ENCODE measurements at regions not wholly inside any gene's neighbourhood (a gene's known extent, or its start where the extent isn't known, plus 50 kb on each side); places are given as distances from the start of the nearest gene placed in this dataset.

DNA sequence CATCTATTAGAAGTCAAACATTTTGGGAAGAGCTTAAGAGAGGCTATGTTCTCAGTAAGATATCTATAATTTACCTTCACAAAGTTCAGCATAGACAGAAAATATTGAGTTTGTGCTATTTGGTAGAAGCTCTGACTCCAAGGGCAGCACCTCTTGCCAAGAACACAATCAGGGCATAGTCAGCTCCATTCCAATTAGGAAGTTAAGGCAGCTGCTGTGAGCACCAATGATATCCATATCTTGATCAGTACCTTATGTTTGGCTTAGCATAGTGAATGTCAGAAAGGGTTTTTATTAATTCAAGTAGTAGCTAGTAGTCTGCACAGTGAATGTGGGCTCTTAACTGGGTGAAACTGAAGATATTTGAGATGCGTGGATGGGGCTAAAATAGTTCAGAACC lies 86.4 kb upstream of the SPRED2 start:
- no peaks in the 10 kb centered on the region for H3K27me3 ChIP-seq (ENCODE audit: insufficient read depth, low read length, poor library complexity)
- no peaks in the 10 kb centered on the region for H4K20me1 ChIP-seq (ENCODE audit: insufficient read depth, low read length)
- TF ChIP-seq, protein P1, sequence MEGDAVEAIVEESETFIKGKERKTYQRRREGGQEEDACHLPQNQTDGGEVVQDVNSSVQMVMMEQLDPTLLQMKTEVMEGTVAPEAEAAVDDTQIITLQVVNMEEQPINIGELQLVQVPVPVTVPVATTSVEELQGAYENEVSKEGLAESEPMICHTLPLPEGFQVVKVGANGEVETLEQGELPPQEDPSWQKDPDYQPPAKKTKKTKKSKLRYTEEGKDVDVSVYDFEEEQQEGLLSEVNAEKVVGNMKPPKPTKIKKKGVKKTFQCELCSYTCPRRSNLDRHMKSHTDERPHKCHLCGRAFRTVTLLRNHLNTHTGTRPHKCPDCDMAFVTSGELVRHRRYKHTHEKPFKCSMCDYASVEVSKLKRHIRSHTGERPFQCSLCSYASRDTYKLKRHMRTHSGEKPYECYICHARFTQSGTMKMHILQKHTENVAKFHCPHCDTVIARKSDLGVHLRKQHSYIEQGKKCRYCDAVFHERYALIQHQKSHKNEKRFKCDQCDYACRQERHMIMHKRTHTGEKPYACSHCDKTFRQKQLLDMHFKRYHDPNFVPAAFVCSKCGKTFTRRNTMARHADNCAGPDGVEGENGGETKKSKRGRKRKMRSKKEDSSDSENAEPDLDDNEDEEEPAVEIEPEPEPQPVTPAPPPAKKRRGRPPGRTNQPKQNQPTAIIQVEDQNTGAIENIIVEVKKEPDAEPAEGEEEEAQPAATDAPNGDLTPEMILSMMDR (IDR thresholded peaks at IDR 0.05; ENCODE audit: borderline replicate concordance, extremely low read depth, low read length, poor library complexity, severe bottlenecking): no peak
- no peak overlapping the region for H3K4me2 ChIP-seq (ENCODE audit: insufficient read depth, low read length)
- no peak overlapping the region for H3K9ac ChIP-seq (ENCODE audit: low read depth, low read length)
- no peak for ATAC-seq (ENCODE audit: insufficient read depth, low read depth)
- H3K36me3 ChIP-seq (ENCODE audit: insufficient read depth, low read length): no peaks in the 10 kb centered on the region
- H3K27ac ChIP-seq (ENCODE audit: low read length): no peak overlapping the region
- H3K4me1 ChIP-seq (ENCODE audit: insufficient read depth, low read length): no peaks in the 10 kb centered on the region
- H3K4me3 ChIP-seq (ENCODE audit: low read depth in 1 of 2, low read length in 2 of 2): no peak overlapping the region
- no peaks in the 10 kb centered on the region for H3K79me2 ChIP-seq (ENCODE audit: insufficient read depth, low read length)
- H2AFZ ChIP-seq (ENCODE audit: low read depth, low read length): no peak overlapping the region
- H3K9me3 ChIP-seq (ENCODE audit: insufficient read depth, low read length, severe bottlenecking): no peaks in the 10 kb centered on the region
- no peak for DNase-seq

DNA sequence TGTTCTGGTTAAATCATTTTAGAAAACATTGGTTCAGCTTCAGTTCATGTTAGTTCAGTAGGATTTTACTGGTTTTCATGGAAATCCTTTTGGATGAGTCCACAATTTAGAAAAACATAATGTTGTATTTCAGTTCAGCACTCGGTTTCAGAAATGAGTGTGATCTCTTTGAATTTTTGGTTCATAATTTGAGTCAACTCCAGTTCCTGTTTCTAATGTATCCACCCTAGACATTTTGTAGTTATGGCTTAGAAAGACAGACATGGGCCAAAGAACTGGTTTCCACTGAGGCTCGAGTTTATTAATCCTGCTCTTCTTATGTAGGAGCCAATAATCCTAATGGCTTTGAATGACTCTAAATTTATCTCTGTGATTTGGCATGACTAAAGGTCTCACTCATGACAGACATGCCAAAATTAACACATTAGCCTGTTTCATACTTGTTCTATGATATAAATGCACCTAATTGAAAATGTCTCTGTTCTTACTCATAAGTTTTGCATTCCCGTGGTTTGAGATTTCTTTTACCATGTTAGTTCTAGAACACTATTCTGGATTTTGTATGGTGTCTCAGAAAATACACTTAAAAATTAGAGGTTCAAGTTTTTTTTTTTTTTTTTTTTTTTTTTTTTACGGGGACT lies 82.3 kb upstream of the SPRED2 start:
- Histone ChIP-seq H2AFZ (ENCODE audit: low read depth, low read length) (no peak overlapping the region), H3K27ac (ENCODE audit: low read length) (no peak overlapping the region), H3K4me3 (ENCODE audit: low read depth in 1 of 2, low read length in 2 of 2) (no peak overlapping the region), H3K4me2 (ENCODE audit: insufficient read depth, low read length) (no peak overlapping the region), H3K9me3 (ENCODE audit: insufficient read depth, low read length, severe bottlenecking) (no peaks in the 10 kb centered on the region), H3K27me3 (ENCODE audit: insufficient read depth, low read length, poor library complexity) (no peaks in the 10 kb centered on the region), H3K36me3 (ENCODE audit: insufficient read depth, low read length) (no peaks in the 10 kb centered on the region), H4K20me1 (ENCODE audit: insufficient read depth, low read length) (no peaks in the 10 kb centered on the region), H3K79me2 (ENCODE audit: insufficient read depth, low read length) (no peaks in the 10 kb centered on the region), H3K4me1 (ENCODE audit: insufficient read depth, low read length) (no peaks in the 10 kb centered on the region), H3K9ac (ENCODE audit: low read depth, low read length) (no peak overlapping the region)
- DNase-seq (no peak), ATAC-seq (ENCODE audit: insufficient read depth, low read depth) (no peak)
- TF ChIP-seq, protein P1 (IDR thresholded peaks at IDR 0.05; ENCODE audit: borderline replicate concordance, extremely low read depth, low read length, poor library complexity, severe bottlenecking): no peak
- no peak for TF ChIP-seq EZH2 (IDR thresholded peaks at IDR 0.05; ENCODE audit: borderline replicate concordance, low read depth, low read length, severe bottlenecking)

DNA sequence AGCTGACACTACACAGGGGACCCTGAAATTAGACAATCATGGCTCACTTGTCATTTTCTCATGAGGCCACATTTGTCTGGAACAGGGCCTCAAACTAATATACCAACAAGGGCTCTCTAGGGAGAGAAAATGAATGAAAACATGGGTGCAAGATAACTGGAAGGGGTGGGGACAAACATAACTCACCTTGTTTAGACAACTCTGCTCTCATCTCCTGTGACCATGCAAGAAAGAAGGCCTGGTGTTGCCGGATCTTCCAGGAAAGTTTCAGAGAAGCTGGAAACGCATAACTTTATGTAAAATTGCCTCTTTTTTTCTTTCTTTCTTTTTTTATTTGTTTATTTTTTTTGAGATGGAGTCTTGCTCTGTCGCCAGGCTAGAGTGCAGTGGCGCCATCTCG lies 80.4 kb upstream of the SPRED2 start:
- Histone ChIP-seq H3K4me2 (ENCODE audit: insufficient read depth, low read length) (no peak overlapping the region), H3K36me3 (ENCODE audit: insufficient read depth, low read length) (no peaks in the 10 kb centered on the region), H3K4me3 (ENCODE audit: low read depth in 1 of 2, low read length in 2 of 2) (no peak overlapping the region), H3K79me2 (ENCODE audit: insufficient read depth, low read length) (no peaks in the 10 kb centered on the region), H3K9me3 (ENCODE audit: insufficient read depth, low read length, severe bottlenecking) (no peaks in the 10 kb centered on the region), H3K9ac (ENCODE audit: low read depth, low read length) (no peak overlapping the region), H4K20me1 (ENCODE audit: insufficient read depth, low read length) (no peaks in the 10 kb centered on the region), H3K27ac (ENCODE audit: low read length) (no peak overlapping the region), H3K27me3 (ENCODE audit: insufficient read depth, low read length, poor library complexity) (no peaks in the 10 kb centered on the region), H2AFZ (ENCODE audit: low read depth, low read length) (no peak overlapping the region), H3K4me1 (ENCODE audit: insufficient read depth, low read length) (no peaks in the 10 kb centered on the region)
- TF ChIP-seq, protein P1 (IDR thresholded peaks at IDR 0.05; ENCODE audit: borderline replicate concordance, extremely low read depth, low read length, poor library complexity, severe bottlenecking): no peak
- no peak for TF ChIP-seq EZH2 (IDR thresholded peaks at IDR 0.05; ENCODE audit: borderline replicate concordance, low read depth, low read length, severe bottlenecking)
- ATAC-seq (ENCODE audit: insufficient read depth, low read depth): no peak
- DNase-seq: no peak

DNA sequence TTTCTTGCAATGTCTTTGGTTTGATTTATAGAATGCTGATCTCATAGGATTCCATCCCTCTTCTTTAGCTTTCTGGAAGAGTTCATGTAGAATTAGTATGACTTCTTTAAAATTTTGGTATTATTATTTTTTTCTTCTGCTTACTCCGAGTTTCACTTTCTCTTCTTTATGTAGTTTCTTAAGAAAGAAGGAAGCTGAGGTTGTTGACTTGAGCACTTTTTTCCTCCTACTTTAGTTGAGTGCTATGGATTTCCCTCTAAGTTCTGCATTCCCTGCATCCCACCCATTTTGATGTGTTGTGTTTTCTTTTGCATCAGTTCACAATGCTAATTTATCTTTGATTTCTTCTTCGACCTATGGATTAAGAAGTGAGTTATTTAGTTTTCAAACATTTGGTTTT lies 78.9 kb upstream of the SPRED2 start:
- Histone ChIP-seq H3K27me3 (ENCODE audit: insufficient read depth, low read length, poor library complexity) (no peaks in the 10 kb centered on the region), H3K9ac (ENCODE audit: low read depth, low read length) (no peak overlapping the region), H3K9me3 (ENCODE audit: insufficient read depth, low read length, severe bottlenecking) (no peaks in the 10 kb centered on the region), H4K20me1 (ENCODE audit: insufficient read depth, low read length) (no peaks in the 10 kb centered on the region), H3K4me1 (ENCODE audit: insufficient read depth, low read length) (no peaks in the 10 kb centered on the region), H2AFZ (ENCODE audit: low read depth, low read length) (no peak overlapping the region), H3K27ac (ENCODE audit: low read length) (no peak overlapping the region), H3K36me3 (ENCODE audit: insufficient read depth, low read length) (no peaks in the 10 kb centered on the region), H3K79me2 (ENCODE audit: insufficient read depth, low read length) (no peaks in the 10 kb centered on the region), H3K4me2 (ENCODE audit: insufficient read depth, low read length) (no peak overlapping the region), H3K4me3 (ENCODE audit: low read depth in 1 of 2, low read length in 2 of 2) (no peak overlapping the region)
- DNase-seq (no peak), ATAC-seq (ENCODE audit: insufficient read depth, low read depth) (no peak)
- TF ChIP-seq EZH2 (IDR thresholded peaks at IDR 0.05; ENCODE audit: borderline replicate concordance, low read depth, low read length, severe bottlenecking): no peak
- TF ChIP-seq, protein P1 (IDR thresholded peaks at IDR 0.05; ENCODE audit: borderline replicate concordance, extremely low read depth, low read length, poor library complexity, severe bottlenecking): no peak
